Ishikawa (cell line): ENCODE measurements at regions not wholly inside any gene's neighbourhood (a gene's known extent, or its start where the extent isn't known, plus 50 kb on each side); places are given as distances from the start of the nearest gene placed in this dataset.

Source experiments
- CEBPB ChIP-seq: IDR thresholded peaks from 2 replicates; pipeline ENCODE4 v1.6.1; 2012
- CREB1 ChIP-seq: IDR thresholded peaks from 2 replicates; pipeline ENCODE4 v1.6.1; 2012; ENCODE audit warnings: low read depth
- EGR1 ChIP-seq: IDR thresholded peaks from 2 replicates; pipeline ENCODE4 v1.6.1; 2012
- EP300 ChIP-seq: IDR thresholded peaks from 2 replicates; pipeline ENCODE4 v1.6.1; 2012; ENCODE audit warnings: borderline replicate concordance
- FOXM1 ChIP-seq: IDR thresholded peaks from 2 replicates; pipeline ENCODE4 v1.6.1; 2012; ENCODE audit warnings: low read depth, borderline replicate concordance
- MAX ChIP-seq: IDR thresholded peaks from 2 replicates; pipeline ENCODE4 v1.6.1; 2012
- NFIC ChIP-seq: IDR thresholded peaks from 2 replicates; pipeline ENCODE4 v1.6.1; 2012
- RAD21 ChIP-seq: IDR thresholded peaks from 2 replicates; pipeline ENCODE4 v1.6.1; 2012; ENCODE audit warnings: low read depth
- REST ChIP-seq: IDR thresholded peaks from 2 replicates; pipeline ENCODE4 v1.6.1; 2012; ENCODE audit warnings: low read depth, mild to moderate bottlenecking
- TAF1 ChIP-seq: IDR thresholded peaks from 2 replicates; pipeline ENCODE4 v1.6.1; 2012; ENCODE audit warnings: low read depth, mild to moderate bottlenecking
- TCF12 ChIP-seq: IDR thresholded peaks from 2 replicates; pipeline ENCODE4 v1.6.1; 2012; ENCODE audit warnings: low read depth
- TEAD4 ChIP-seq: IDR thresholded peaks from 2 replicates; pipeline ENCODE4 v1.6.1; 2012
- USF1 ChIP-seq: IDR thresholded peaks from 2 replicates; pipeline ENCODE4 v1.6.1; 2012
- YY1 ChIP-seq: IDR thresholded peaks from 2 replicates; pipeline ENCODE4 v1.6.1; 2012; ENCODE audit warnings: low read depth
- ZBTB7A ChIP-seq: IDR thresholded peaks from 2 replicates; pipeline ENCODE4 v1.6.1; 2012; ENCODE audit warnings: low read depth

GRCh38 chr7:26976840-26977239 is 112.5 kb upstream of the SKAP2 start:
- TF ChIP-seq EP300 (no peak), MAX (no peak), CEBPB (no peak)

- TF ChIP-seq CREB1 (no peak), MAX (no peak), TCF12 (no peak)
Observed at GRCh38 chr7:26965724-26966123, 101.3 kb upstream of the SKAP2 start.

GRCh38 chr7:26964156-26964808 is 99.9 kb upstream of the SKAP2 start:
- TF ChIP-seq MAX (no peak), YY1 (no peak), USF1 (no peak), NFIC (no peak), CREB1 (no peak), TCF12 (no peak), TEAD4 (no peak), REST (no peak), RAD21 (no peak)

- no peak for TF ChIP-seq CEBPB
- no peak for TF ChIP-seq TCF12
- TF ChIP-seq USF1, result no peak
- TF ChIP-seq EP300, result no peak
- TF ChIP-seq REST, result no peak
- TF ChIP-seq RAD21, result no peak
- TF ChIP-seq YY1, result no peak
- no peak for TF ChIP-seq FOXM1
- TF ChIP-seq TEAD4, result no peak
- no peak for TF ChIP-seq TAF1
- no peak for TF ChIP-seq CREB1
- no peak for TF ChIP-seq ZBTB7A
- TF ChIP-seq NFIC, result no peak
- no peak for TF ChIP-seq MAX
- no peak for TF ChIP-seq EGR1
Observed at GRCh38 chr7:26959290-26959689, 94.9 kb upstream of the SKAP2 start.

GRCh38 chr7:26958834-26959233 is 94.4 kb upstream of the SKAP2 start:
- TF ChIP-seq NFIC, result no peak

GRCh38 chr7:26955516-26955915 is 91.1 kb upstream of the SKAP2 start:
- TF ChIP-seq CEBPB, result no peak
- no peak for TF ChIP-seq CREB1
- TF ChIP-seq EP300, result no peak
- TF ChIP-seq TEAD4, result no peak
- no peak for TF ChIP-seq MAX
- no peak for TF ChIP-seq ZBTB7A
- TF ChIP-seq NFIC, result no peak
- TF ChIP-seq USF1, result no peak
- TF ChIP-seq RAD21, result no peak
- TF ChIP-seq TAF1, result no peak
